OCI-LY1 (cell line): ENCODE measurements at regions not wholly inside any gene's neighbourhood (a gene's known extent, or its start where the extent isn't known, plus 50 kb on each side); places are given as distances from the start of the nearest gene placed in this dataset.

ENCODE experiments used
- H2AFZ ChIP-seq: fragments of 200-600 bp; sonication (generic), shearing (Covaris generic); 2 replicates; pipeline ENCODE4 v1.6.0; 2014; ENCODE audit warnings: antibody characterized with exemption, mild to moderate bottlenecking, low read length
- H3F3A ChIP-seq: fragments of 200-600 bp; sonication (generic), shearing (Covaris generic); 2 replicates; pipeline ENCODE4 v1.6.0; 2014; ENCODE audit warnings: mild to moderate bottlenecking, antibody characterized with exemption, low read length, moderate library complexity; ENCODE audit not compliant: insufficient read depth
- H3K27ac ChIP-seq: fragments of 200-600 bp; sonication (generic); 2 replicates; pipeline ENCODE4 v1.5.1; 2014; ENCODE audit warnings: low read length, mixed run types, mild to moderate bottlenecking, low read depth; ENCODE audit not compliant: poor library complexity, severe bottlenecking
- H3K27me3 ChIP-seq: fragments of 200-600 bp; sonication (generic); 2 replicates; pipeline ENCODE4 v1.6.0; 2014; ENCODE audit warnings: antibody characterized with exemption, mild to moderate bottlenecking, low read length, moderate library complexity; ENCODE audit not compliant: insufficient read depth
- H3K36me3 ChIP-seq: fragments of 200-600 bp; sonication (generic); 2 replicates; pipeline ENCODE4 v1.6.1; 2014; ENCODE audit warnings: mild to moderate bottlenecking, antibody characterized with exemption, low read length, moderate library complexity, mixed read lengths; ENCODE audit not compliant: insufficient read depth
- H3K4me1 ChIP-seq: fragments of 200-600 bp; sonication (generic); 2 replicates; pipeline ENCODE4 v1.5.1; 2014; ENCODE audit warnings: mild to moderate bottlenecking, low read length, moderate library complexity; ENCODE audit not compliant: insufficient read depth, severe bottlenecking
- H3K4me2 ChIP-seq: fragments of 200-600 bp; sonication (generic), shearing (Covaris generic); 2 replicates; pipeline ENCODE4 v1.6.1; 2014; ENCODE audit warnings: low read length
- H3K4me3 ChIP-seq: fragments of 200-600 bp; sonication (generic); 2 replicates; pipeline ENCODE4 v1.5.1; 2014; ENCODE audit warnings: low read length, low read depth, mild to moderate bottlenecking, mixed read lengths; ENCODE audit not compliant: poor library complexity, severe bottlenecking
- H3K79me2 ChIP-seq: fragments of 200-600 bp; shearing (Covaris generic); 2 replicates; pipeline ENCODE4 v1.6.1; 2016; ENCODE audit warnings: mixed run types, low read length, mixed read lengths; ENCODE audit not compliant: insufficient read depth
- H3K9ac ChIP-seq: fragments of 200-600 bp; sonication (generic), shearing (Covaris generic); 2 replicates; pipeline ENCODE4 v1.6.1; 2014; ENCODE audit warnings: mild to moderate bottlenecking, low read length, mixed read lengths
- H3K9me2 ChIP-seq: fragments of 200-600 bp; sonication (generic), shearing (Covaris generic); 2 replicates; pipeline ENCODE4 v1.6.1; 2014; ENCODE audit warnings: low read depth, mild to moderate bottlenecking, low read length, mixed read lengths
- H3K9me3 ChIP-seq: fragments of 200-600 bp; shearing (Covaris generic); 2 replicates; pipeline ENCODE4 v1.6.1; 2014; ENCODE audit warnings: low read length, mixed read lengths
- H4K20me1 ChIP-seq: fragments of 200-600 bp; sonication (generic), shearing (Covaris generic); 2 replicates; pipeline ENCODE4 v1.6.0; 2016; ENCODE audit warnings: mild to moderate bottlenecking, low read length; ENCODE audit not compliant: insufficient read depth
- CTCF ChIP-seq: fragments of 200-600 bp; sonication (generic), shearing (Covaris generic); IDR thresholded peaks from 2 replicates; pipeline ENCODE4 v1.5.1; 2017; ENCODE audit warnings: mild to moderate bottlenecking, antibody characterized with exemption, low read length, moderate library complexity, mixed read lengths
- EZH2 ChIP-seq: fragments of 200-600 bp; sonication (generic), shearing (Covaris generic); IDR thresholded peaks from 2 replicates; pipeline ENCODE4 v1.8.0; 2017; ENCODE audit warnings: borderline replicate concordance, mixed run types, mild to moderate bottlenecking, antibody characterized with exemption, low read length, moderate library complexity, mixed read lengths

GRCh38 chr4:138758196-138758595, 257.4 kb upstream of the NOCT start:
- Histone ChIP-seq H3K4me1 (no peaks in the 10 kb centered on the region), H3K9me2 (no peaks in the 10 kb centered on the region), H3K4me2 (no peak overlapping the region), H3K27ac (no peak overlapping the region), H3F3A (no peaks in the 10 kb centered on the region), H3K27me3 (no peaks in the 10 kb centered on the region), H3K36me3 (no peaks in the 10 kb centered on the region), H2AFZ (no peak overlapping the region), H3K79me2 (no peaks in the 10 kb centered on the region), H3K9ac (no peak overlapping the region), H4K20me1 (no peaks in the 10 kb centered on the region), H3K9me3 (no peaks in the 10 kb centered on the region), H3K4me3 (no peak overlapping the region)
- TF ChIP-seq CTCF (no peak), EZH2 (no peak)

- Histone ChIP-seq H3K4me1 (no peaks in the 10 kb centered on the region), H3K4me3 (no peak overlapping the region), H2AFZ (no peak overlapping the region), H3K9me3 (no peaks in the 10 kb centered on the region), H3K27me3 (no peaks in the 10 kb centered on the region), H3K36me3 (no peaks in the 10 kb centered on the region), H3K79me2 (no peaks in the 10 kb centered on the region), H4K20me1 (no peaks in the 10 kb centered on the region), H3K27ac (no peak overlapping the region), H3K9me2 (no peaks in the 10 kb centered on the region), H3F3A (no peaks in the 10 kb centered on the region), H3K4me2 (no peak overlapping the region), H3K9ac (no peak overlapping the region)
- TF ChIP-seq CTCF (no peak), EZH2 (no peak)
Measured at GRCh38 chr4:138757432-138757831, 258.1 kb upstream of the NOCT start.

- no peak for TF ChIP-seq CTCF
- no peak for TF ChIP-seq EZH2
- H3K4me1 ChIP-seq: no peaks in the 10 kb centered on the region
- H3K4me3 ChIP-seq: no peak overlapping the region
- H3K9ac ChIP-seq: no peak overlapping the region
- no peaks in the 10 kb centered on the region for H3K36me3 ChIP-seq
- H3K9me2 ChIP-seq: no peaks in the 10 kb centered on the region
- H3K9me3 ChIP-seq: no peaks in the 10 kb centered on the region
- no peak overlapping the region for H2AFZ ChIP-seq
- no peaks in the 10 kb centered on the region for H3K27me3 ChIP-seq
- H3K27ac ChIP-seq: no peak overlapping the region
- no peaks in the 10 kb centered on the region for H3F3A ChIP-seq
- H4K20me1 ChIP-seq: no peaks in the 10 kb centered on the region
- no peaks in the 10 kb centered on the region for H3K79me2 ChIP-seq
- no peak overlapping the region for H3K4me2 ChIP-seq
Measured at GRCh38 chr4:138756519-138756918, 259.1 kb upstream of the NOCT start.
